HG02610 (cell line): ENCODE measurements at regions not wholly inside any gene's neighbourhood (a gene's known extent, or its start where the extent isn't known, plus 50 kb on each side); places are given as distances from the start of the nearest gene placed in this dataset.

ENCODE experiments used
- ATAC-seq: cut with Tn5 transposase; IDR thresholded peaks from one replicate; pipeline ENCODE4 v1.9.1; 2021; ENCODE audit warnings: mild to moderate bottlenecking, moderate library complexity; ENCODE audit not compliant: unreplicated experiment

DNA sequence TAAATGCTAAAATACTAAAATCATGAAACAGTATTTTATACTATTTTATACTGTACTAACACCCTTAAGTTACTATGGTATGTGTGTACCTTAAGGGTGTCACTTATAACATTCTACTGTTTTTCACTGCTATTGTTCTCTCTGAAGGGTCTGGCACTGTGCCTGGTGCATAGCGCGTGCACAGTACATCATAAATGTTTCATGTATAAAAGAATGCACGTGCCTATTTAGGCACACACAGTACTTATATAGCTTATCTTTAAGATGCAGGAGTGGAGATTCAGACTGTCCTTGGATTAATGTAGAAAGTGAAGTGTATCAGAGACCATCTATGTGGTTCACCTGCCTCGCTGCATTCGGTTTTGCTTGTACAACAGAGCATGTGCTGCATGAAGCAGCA, 64.0 kb upstream of the SGK1 start:
- ATAC-seq, result no peak

DNA sequence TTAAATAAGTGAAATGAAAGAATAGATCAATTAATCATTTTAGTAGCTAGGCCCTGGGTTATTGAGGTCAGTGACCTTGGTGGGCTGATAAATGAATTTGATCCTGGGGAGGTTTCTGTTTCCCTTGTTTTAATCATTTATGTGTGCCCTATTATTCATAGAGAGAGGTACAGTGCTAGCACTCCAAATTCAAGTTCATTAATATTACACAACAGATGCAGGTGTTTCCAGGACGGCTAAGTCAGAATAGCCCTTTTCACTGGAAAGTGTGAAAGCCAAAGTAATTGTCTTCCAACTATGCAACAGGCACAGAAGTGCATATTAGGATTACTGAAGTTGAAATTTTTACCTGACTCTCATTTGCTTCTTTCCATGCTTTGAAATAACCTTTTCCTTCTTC, 61.7 kb upstream of the SGK1 start:
- no peak for ATAC-seq

DNA sequence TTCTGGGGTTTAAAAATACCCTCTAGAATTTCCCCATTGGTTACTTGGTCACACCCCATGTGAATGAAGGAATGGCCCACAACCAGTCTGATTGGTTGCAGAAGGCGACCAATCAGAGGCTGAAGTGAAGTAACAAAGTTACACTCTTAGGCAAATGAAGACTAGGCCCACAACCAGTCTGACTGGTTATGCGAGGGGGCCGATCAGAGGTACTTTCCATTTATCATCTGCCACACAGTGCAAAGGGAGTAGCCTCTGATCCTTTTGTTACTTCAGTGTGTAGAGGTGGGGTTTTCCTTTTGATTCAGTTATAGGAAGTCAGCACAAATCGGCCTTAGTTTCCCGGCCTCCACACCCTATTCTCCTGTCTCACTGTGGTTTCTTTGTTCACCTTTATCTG, 61.2 kb upstream of the SGK1 start:
- peak; percentile 96 for ATAC-seq

- no peak for ATAC-seq
These were observed 60.5 kb upstream of the SGK1 start for GRCh38 chr6:134378426-134378825.

DNA sequence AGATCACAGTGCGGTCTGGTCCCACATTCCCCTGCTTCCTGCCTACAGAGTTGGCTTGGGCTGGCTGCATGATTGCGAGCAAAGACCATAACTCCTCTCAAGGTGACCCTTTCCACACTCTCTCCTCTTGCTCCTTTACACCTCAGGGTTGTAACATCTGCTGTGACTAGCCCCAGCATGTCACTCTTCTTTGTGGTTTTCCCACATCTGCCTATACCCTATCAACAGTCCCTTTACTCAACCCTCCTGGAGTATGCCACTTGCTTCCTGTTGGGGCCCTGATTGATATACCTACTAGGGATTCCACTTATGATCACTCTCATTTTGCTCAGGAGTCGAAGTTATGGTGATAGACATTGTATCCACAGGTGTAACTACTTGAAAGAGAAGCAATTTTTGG, 58.9 kb upstream of the SGK1 start:
- no peak for ATAC-seq

- no peak for ATAC-seq
These were observed 57.3 kb upstream of the SGK1 start for GRCh38 chr6:134375220-134375580.

GRCh38 chr6:134374491-134375219, 56.7 kb upstream of the SGK1 start:
- no peak for ATAC-seq

GRCh38 chr6:134373993-134374392, 56.1 kb upstream of the SGK1 start:
- ATAC-seq, result no peak

- ATAC-seq, result peak; percentile 91
These were observed 55.5 kb upstream of the SGK1 start for GRCh38 chr6:134373282-134373922.

DNA sequence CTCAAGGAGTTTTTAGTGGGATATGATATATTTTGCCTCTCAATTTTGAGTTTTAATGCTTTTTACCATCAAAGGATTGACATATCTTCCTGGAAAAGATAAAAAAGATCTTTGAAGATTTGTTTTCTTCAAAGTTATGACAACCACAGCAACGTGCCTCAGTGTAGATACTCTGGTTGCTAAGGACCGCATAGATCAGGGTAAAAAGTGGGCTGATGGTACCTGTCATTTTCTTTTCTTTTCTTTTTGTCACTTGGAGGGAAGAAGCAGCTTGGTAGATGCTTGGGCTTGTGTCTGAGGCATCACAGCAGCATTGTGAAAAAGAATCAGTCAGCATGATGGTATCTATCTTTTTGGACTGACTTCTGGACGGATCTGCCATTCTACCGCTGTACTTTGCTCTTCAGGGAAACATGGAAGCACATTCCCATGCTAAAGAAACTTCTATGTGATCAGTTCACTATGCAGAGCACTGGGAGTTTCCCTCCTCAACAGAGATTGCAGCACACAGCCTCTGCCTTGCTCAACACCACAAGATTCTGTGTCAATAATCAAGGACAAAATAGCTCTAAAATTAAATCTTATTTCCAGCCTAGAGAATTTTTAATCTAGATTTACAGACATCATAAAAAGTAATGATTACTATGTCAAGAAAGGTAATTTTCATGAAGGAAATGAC, 54.8 kb upstream of the SGK1 start:
- peak; percentile 32 for ATAC-seq

DNA sequence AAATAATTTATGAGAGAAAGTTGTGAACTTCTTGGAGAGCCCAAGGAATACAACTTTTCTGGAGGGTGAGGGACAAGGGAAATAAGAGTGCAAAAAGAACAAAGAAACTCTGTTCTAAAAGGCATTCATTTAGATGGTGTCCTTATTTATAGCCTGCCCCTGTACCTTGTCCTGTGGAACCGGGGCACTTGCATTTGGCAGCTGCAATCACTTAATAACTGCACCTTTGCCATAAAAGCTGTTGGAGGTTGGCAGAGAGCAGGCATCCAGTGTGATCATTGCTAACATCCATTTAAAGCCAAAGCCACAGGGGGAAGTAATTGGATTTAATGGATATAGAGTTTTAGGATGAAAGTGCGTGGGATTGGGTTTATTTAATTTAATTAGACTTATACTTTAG, 50.8 kb upstream of the SGK1 start:
- no peak for ATAC-seq
